DMS153 (cell line): ENCODE measurements at regions not wholly inside any gene's neighbourhood (a gene's known extent, or its start where the extent isn't known, plus 50 kb on each side); places are given as distances from the start of the nearest gene placed in this dataset.
"Not testable (repeated sequence)": the region's sequence is repeated elsewhere in the genome, so short reads cannot be mapped to it uniquely, and the experiment has no call there.

Experiments
- DNase-seq: peaks from one replicate; lab custom pipeline; 2025; lab: John Stamatoyannopoulos, UW

GRCh38 chr2:118791483-118791882, 56.0 kb downstream of the EN1 start:
- no peak for DNase-seq

- DNase-seq, result no peak
Measured at GRCh38 chr2:118786746-118787145, 60.7 kb downstream of the EN1 start.

GRCh38 chr2:118784860-118785259, 62.6 kb downstream of the EN1 start:
- DNase-seq, result no peak

DNA sequence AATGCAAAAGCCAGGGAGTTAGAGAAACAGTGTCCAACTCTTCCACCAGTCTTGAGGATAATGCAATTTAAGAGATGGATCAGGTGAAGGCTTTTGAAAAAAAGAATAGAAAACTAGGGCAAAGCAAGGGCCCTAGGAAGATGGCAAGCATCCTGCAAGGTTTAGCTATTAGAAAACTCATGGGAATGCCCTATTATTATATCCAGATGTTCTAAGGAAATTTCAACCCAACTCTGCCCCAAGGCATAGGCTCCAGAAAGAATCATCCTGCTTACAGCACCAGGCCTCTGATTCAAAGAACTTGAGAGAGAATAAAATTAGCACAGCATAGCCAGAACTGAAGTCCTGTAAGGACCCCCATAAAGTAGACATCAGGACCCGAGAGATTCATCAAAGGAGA, 68.1 kb downstream of the EN1 start:
- DNase-seq, result no peak

GRCh38 chr2:118774458-118775133, 72.9 kb downstream of the EN1 start:
- no peak for DNase-seq

- no peak for DNase-seq
Measured at GRCh38 chr2:118773826-118774225, 73.6 kb downstream of the EN1 start.

DNA sequence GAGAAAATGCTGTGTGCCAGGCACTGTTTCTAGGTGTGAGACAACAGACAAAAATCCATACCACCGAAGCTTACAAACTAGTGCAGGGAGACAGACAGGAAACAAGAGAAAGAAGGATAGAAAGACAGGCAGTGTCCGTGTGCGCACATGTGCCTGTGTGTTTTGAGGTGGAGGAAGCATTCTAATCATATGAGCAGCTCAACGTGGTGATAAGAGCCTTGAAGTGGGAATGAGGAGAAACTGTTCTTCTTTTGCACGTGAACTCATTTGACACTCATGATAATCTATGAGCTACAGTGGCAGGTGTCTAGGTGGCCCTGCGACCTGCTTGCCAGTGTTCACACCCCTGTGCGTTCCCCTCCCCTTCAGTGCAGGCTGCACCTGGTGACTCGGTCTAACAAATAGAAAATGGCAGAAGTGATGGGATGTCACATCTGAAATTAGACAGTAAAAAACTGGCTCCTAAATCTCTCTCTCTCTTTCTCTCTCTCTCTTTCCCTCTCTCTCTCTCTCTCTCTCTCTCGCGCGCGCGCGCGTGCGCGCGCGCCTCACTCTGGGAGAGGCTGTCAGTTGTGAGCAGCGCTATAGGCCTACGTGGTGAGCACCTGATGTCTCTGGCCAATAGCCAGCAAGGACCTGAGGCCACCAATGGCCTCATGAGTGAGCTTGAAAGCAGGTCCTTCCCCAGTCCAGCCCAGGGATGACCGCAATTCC, 74.8 kb downstream of the EN1 start:
- no peak for DNase-seq

DNA sequence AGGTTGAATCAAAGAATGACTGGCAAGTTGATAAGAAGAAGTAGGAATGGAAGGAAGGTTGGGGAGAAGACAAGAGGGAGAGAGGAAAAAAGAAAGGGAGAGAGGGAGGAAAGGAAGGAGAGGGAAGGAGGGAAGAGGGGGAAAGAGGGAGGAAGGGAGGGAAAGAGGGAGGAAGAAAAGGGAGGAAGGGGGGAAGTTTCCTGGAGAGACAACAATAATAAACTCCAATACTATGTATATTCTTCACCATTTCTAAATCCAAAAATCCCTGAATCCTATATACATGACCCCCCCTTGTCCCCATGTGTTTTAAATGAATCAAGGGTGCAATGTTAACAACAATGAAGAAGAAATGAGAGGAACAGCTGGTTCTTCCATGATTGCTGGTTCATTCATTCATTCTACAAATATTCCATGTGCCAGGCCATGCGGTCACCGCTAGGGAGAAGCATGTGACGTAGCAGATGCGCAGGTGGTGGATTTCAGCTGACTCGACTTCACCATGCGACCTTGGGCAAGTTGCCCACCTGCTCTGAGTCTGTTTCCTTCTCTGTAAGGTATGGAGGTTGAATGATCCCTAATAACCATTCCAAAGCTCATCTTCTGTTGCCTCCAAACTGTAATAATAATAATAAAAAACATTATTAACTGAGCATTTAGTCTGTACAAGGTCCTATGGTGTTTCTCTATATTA, 77.6 kb downstream of the EN1 start:
- DNase-seq, result no peak

- no peak for DNase-seq
Measured at GRCh38 chr2:118766871-118767270, 80.6 kb downstream of the EN1 start.

DNA sequence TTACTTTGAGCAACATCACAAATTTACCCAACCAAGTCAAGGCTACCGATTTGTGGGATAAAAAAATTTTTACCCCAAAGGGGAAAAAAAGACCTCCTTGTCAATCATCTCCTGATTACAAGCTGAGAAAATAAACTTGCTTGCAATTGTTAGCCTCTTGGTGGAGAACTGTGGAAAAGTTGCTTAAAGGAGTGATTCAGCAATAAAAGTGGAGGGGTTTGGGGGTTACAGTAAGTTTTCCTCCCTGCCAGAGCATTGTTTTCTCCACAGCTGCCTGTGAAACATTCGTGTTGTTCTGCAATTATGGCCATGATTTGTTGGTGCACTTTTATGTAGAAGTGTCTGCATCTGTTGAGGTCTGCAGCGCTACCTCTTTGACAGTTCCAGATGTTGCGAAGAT, 82.6 kb downstream of the EN1 start:
- DNase-seq, result no peak

GRCh38 chr2:118763797-118764196, 83.7 kb downstream of the EN1 start:
- no peak for DNase-seq

DNA sequence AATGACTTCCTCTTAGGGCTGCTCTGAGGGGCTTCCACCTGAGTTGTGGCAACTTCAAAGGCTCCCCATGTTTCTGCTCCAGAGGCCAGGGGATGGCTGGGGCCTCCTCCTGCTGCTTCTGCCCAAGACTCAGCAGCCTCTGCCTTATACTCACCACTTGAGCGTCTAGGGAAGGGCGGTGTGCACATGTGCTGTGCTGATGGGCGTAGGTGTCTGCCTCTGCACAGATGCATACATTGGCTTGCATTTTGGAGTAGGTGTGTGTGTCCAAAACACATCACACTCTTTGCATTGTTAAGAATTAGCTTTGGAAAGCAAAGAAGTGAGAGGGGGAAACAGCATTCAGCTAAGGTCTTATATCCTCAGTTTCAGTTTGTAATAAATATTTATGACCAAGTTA, 85.2 kb downstream of the EN1 start:
- no peak for DNase-seq

- DNase-seq, result no peak
Measured at GRCh38 chr2:118761771-118762170, 85.7 kb downstream of the EN1 start.

- no peak for DNase-seq
Measured at GRCh38 chr2:118755901-118756300, 91.5 kb downstream of the EN1 start.

GRCh38 chr2:118755384-118755783, 92.1 kb downstream of the EN1 start:
- no peak for DNase-seq

- DNase-seq, result no peak
Measured at GRCh38 chr2:118752762-118753429, 94.6 kb downstream of the EN1 start.

DNA sequence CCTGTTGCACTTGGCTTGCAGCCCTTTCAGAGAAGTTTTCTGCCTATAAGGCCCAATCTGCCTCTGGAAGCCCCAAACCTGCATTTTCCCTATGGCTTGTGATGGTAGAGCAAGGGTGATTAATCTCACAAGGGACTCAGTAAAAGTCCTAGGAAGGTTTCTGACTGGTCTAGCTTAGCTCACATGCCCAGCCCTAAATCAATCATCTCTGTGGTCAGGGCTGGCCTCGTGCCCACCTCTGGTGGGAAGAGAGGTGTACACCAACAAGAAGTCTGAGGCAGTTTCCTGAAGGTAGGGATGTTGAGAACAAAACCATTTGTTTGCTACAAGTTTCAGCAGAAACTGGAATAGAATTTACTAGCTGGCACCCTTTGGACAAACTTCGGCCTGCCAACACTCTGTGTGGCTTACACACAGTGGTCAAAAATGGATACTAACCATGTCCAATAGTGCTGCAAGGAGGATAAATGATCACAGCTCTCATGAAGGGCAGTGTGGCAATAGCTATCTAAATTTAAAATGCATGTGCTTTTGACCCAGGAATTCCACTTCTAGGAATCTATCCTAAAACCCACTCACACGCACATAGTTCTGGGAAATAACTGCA, 96.4 kb downstream of the EN1 start:
- DNase-seq, result no peak

DNA sequence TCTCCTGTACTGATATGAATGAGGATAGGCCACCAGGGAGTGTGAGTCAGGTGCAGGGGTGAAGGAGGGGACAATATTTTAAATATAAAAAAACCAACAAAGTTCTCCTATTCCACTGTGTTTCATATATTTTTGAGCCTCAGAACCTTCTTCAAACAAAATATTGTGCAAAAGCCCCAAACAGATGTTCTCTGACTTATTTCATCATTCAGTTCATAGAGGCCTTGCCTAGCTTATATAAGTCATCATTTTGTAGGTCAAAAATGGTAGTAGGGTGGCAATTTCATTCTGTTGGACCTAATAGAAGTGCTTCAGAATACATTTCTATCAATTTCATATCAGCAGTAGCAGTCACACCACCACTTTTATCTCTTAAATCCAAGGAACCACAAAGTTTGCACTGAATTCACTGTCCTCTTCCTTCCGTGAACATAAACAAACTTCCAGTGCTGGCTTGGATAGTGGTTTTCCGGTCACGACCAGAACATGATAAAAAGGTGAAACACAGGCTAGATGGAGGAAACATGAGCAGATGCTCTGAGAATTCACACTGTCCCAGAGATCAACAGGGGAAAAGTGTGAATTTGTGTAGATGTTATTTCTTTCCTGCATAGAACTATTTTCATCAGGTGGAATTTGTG, 99.1 kb downstream of the EN1 start:
- DNase-seq, result no peak

DNA sequence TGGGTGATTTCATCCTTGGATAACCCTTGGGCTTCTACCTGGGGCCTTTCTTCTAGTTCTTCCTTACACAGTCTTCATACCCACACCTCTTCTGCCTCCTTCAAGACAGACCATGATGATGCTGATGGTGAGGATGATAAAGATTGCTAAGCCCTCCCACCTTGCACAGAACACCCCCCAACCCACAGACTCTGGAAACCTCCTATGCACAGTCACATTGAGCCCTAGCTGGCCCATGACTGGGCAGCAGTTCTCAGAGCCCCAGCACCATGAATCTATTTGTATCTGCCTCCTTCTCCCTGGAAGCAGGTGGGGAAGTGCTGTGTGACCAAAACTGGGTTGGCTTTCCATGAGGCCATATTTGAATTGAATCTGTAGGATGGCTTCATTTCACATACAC, 99.8 kb downstream of the EN1 start:
- DNase-seq, result no peak

DNA sequence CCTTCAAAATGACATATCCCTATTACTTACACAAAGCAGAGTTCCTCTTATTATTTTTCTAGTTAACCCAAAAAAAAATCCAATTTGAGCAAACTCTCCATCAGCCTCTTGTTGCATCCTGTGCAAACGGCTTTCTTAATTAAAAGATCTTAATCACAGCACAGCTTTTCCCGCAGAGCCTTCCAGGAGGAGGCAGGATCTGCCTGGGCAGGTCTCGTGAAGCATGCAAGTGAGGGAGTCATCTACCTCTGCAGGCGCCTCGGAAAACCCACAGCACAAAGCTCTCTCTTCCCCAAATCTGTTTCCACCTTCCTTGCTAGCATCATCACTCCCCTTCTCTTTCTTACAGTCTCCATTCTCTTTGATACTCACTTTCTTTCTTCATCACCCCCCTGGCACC, 100.4 kb downstream of the EN1 start:
- DNase-seq, result no peak

DNA sequence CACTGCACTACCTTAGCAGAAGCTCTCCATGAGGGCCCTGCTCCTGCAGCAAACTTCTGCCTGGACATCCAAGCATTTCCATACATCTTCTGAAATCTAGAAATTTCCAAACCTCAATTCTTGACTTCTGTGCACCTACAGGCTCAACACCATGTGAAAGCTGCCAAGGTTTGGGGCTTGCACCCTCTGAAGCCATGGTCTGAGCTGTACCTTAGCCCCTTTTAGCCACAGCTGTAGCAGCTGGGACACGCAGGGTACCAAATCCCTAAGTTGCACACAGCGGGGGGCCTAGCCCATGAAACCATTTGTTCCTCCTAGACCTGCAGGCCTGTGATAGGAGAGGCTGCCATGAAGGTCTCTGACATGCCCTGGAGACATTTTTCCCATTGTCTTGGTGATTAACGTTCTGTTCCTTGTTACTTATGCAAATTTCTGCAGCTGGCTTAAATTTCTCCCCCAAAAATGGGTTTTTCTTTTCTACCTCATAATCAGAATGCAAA, 102.7 kb downstream of the EN1 start:
- not testable (repeated sequence) for DNase-seq
